ENCODE measurements at regions not wholly inside any gene's neighbourhood (a gene's known extent, or its start where the extent isn't known, plus 50 kb on each side); places are given as distances from the start of the nearest gene placed in this dataset.

- H3K4me1 ChIP-seq (ENCODE audit: insufficient read depth): no peaks in the 10 kb centered on the region
- H3K4me3 ChIP-seq: no peak overlapping the region
- intact Hi-C loops (cut with DNase I): no loop called here
- no peak overlapping the region for H3K27ac ChIP-seq
- no peak for DNase-seq
- 44 to 69% (median 47%) methylated on average over 3 of the region's 3 CpGs for WGBS, 3 donors
- H3K9me3 ChIP-seq: no peaks in the 10 kb centered on the region
- no peaks in the 10 kb centered on the region for H3K36me3 ChIP-seq
- no peaks in the 10 kb centered on the region for H3K27me3 ChIP-seq
- TF ChIP-seq EP300 (IDR thresholded peaks at IDR 0.05): no peak
- TF ChIP-seq POLR2A (IDR thresholded peaks at IDR 0.05): no peak
- no peak for TF ChIP-seq CTCF (IDR thresholded peaks at IDR 0.05)
These were observed 386.9 kb downstream of the AMY1C start for GRCh38 chr1:104136621-104137020.

DNA sequence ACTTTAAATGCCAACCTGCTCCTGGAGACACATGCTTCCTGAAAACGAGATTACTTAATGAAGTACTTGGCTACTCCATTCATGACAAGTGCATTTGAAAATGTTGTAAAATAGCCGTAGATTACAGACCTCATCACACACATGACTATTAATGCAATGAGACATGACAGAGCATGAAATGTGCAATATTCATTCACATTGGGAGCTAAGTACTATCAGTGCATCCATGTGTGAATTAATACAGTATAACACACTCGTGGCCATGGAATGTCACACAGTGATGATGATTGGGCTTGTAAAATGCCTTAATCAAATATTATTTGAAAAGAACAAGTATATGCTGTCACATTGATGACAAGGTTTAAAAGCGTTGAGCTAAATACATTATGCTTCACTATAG lies 407.0 kb downstream of the AMY1C start:
- TF ChIP-seq CTCF (IDR thresholded peaks at IDR 0.05) (no peak), EP300 (IDR thresholded peaks at IDR 0.05) (no peak), POLR2A (IDR thresholded peaks at IDR 0.05) (no peak)
- Histone ChIP-seq H3K4me3 (no peak overlapping the region), H3K36me3 (no peaks in the 10 kb centered on the region), H3K27me3 (no peaks in the 10 kb centered on the region), H3K9me3 (no peaks in the 10 kb centered on the region), H3K4me1 (ENCODE audit: insufficient read depth) (no peaks in the 10 kb centered on the region), H3K27ac (no peak overlapping the region)
- DNase-seq: no peak
- intact Hi-C loops (cut with DNase I): no loop called here
- 83 to 87% (median 85%) methylated on average over 4 of the region's 4 CpGs for WGBS, 3 donors

- no peaks in the 10 kb centered on the region for H3K4me1 ChIP-seq (ENCODE audit: insufficient read depth)
- WGBS, 3 donors: 85 to 91% (median 88%) methylated on average over 3 of the region's 3 CpGs
These were observed 414.3 kb downstream of the AMY1C start for GRCh38 chr1:104163912-104164476.

DNA sequence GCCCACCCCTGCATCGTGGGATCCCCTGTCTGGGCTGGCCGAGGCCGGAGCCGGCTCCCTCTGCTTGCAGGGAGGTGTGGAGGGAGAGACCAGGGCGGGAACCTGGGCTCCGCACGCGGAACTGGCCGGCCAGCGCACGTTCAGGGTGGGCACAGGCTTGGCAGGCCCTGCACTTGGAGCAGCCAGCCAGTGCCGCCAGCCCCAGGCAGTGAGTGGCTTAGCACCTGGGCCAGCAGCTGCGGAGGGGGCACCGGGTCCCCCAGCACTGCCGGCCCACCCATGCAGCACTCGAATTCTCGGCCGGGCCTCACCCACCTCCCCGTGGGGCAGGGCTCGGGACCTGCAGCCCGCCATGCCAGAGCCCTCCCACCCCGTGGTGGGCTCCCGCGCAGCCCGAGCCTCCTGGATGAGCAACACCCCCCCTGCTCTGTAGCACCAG lies 422.6 kb downstream of the AMY1C start:
- intact Hi-C loops (cut with DNase I): no loop called here
- H3K9me3 ChIP-seq: no peaks in the 10 kb centered on the region
- no peaks in the 10 kb centered on the region for H3K4me1 ChIP-seq (ENCODE audit: insufficient read depth)
- 86 to 95% (median 92%) methylated on average over 10 to 25 of the region's 25 CpGs for WGBS, 3 donors
- no peak overlapping the region for H3K4me3 ChIP-seq
- DNase-seq: no peak
- H3K36me3 ChIP-seq: no peaks in the 10 kb centered on the region
- no peaks in the 10 kb centered on the region for H3K27me3 ChIP-seq
- TF ChIP-seq EP300 (IDR thresholded peaks at IDR 0.05) (no peak), CTCF (IDR thresholded peaks at IDR 0.05) (no peak), POLR2A (IDR thresholded peaks at IDR 0.05) (no peak)
- no peak overlapping the region for H3K27ac ChIP-seq

More at GRCh38 chr1:104163912-104164476, 414.3 kb downstream of the AMY1C start:
- no peaks in the 10 kb centered on the region for H3K36me3 ChIP-seq
- TF ChIP-seq POLR2A (IDR thresholded peaks at IDR 0.05) (no peak), CTCF (IDR thresholded peaks at IDR 0.05) (no peak), EP300 (IDR thresholded peaks at IDR 0.05) (no peak)
- intact Hi-C loops (cut with DNase I): no loop called here
- no peaks in the 10 kb centered on the region for H3K9me3 ChIP-seq
- no peak overlapping the region for H3K27ac ChIP-seq
- no peaks in the 10 kb centered on the region for H3K27me3 ChIP-seq
- H3K4me3 ChIP-seq: no peak overlapping the region
- DNase-seq: no peak
